Small intestine (tissue), 7 donors: ENCODE measurements at regions not wholly inside any gene's neighbourhood (a gene's known extent, or its start where the extent isn't known, plus 50 kb on each side); places are given as distances from the start of the nearest gene placed in this dataset.

Experiments
- DNase-seq, 2 donors: peaks; one replicate each; pipeline versions ENCODE4 v3.0.0 to v3.0.0-alpha.2; 2013
- FAIRE-seq: peaks from 2 replicates; lab custom pipeline; 2012; peaks lifted over from hg19 to GRCh38; lab: Jason Lieb, UNC
- H3K27ac ChIP-seq, 3 donors: one replicate each; pipeline ENCODE4 v1.5.1; 2013; ENCODE audit warnings: low read length in 2 of 3, mild to moderate bottlenecking in 2 of 3, control low read depth in 1 of 3, inconsistent platforms in 1 of 3, low read depth in 1 of 3, moderate library complexity in 1 of 3
- H3K27me3 ChIP-seq, 3 donors: one replicate each; pipeline ENCODE4 v1.6.1; 2013; ENCODE audit warnings: low read length in 3 of 3, inconsistent platforms in 1 of 3; ENCODE audit not compliant: control insufficient read depth in 3 of 3, insufficient read depth in 3 of 3
- H3K36me3 ChIP-seq, 3 donors: one replicate each; pipeline ENCODE4 v1.6.1; 2013; ENCODE audit warnings: low read length in 3 of 3, inconsistent platforms in 1 of 3, low read depth in 1 of 3, mild to moderate bottlenecking in 1 of 3, moderate library complexity in 1 of 3; ENCODE audit not compliant: control insufficient read depth in 3 of 3, insufficient read depth in 2 of 3
- H3K4me1 ChIP-seq, 3 donors: one replicate each; pipeline ENCODE4 v1.6.1; 2013; ENCODE audit warnings: low read length in 2 of 3, inconsistent platforms in 1 of 3, low read depth in 1 of 3, mild to moderate bottlenecking in 1 of 3, moderate library complexity in 1 of 3; ENCODE audit not compliant: control insufficient read depth in 3 of 3, insufficient read depth in 2 of 3
- H3K4me3 ChIP-seq, 3 donors: one replicate each; pipeline ENCODE4 v1.5.1; 2013; ENCODE audit warnings: low read length in 3 of 3, control low read depth in 1 of 3, inconsistent platforms in 1 of 3, low read depth in 1 of 3, mild to moderate bottlenecking in 1 of 3, moderate library complexity in 1 of 3
- H3K9me3 ChIP-seq, 2 donors: one replicate each; pipeline ENCODE4 v1.6.1; 2013; ENCODE audit warnings: low read depth in 1 of 2, low read length in 1 of 2; ENCODE audit not compliant: control insufficient read depth in 2 of 2, insufficient read depth in 1 of 2
- WGBS, 3 donors: extraction: QIAGEN DNeasy Blood & Tissue Kit; methylation state at CpG; one replicate each; pipeline ENCODE4 v1.1.7; 2013; 5-methylcytosine and 5-hydroxymethylcytosine counted together
- donor health status: healthy with polysubstance abuse.
- donor health status: control.
- donor health status: control.
- donor health status: Bipolar disorder and iron deficiency.
- donor health status: healthy.

DNA sequence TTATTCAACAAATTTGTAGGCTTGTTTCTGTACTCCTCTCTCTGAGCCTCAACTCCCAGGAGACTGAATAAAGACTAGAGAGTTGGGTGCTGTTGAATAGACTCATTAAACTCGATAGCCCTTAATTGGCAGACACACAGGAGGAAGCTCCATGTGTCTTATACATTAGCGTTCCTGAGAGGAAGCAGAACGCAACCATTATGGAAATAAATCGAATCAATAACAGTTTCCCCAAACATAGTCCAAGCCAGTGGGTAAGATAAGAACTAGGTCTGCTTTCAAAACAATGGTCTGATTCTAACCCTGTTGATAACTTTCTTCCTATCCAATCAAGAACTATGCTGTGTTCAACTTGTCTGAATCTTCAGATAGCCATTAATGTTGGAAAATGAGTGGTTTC is 118.1 kb upstream of the FNDC3A start:
- 79 to 94% (median 89%) methylated on average over 4 of the region's 4 CpGs for WGBS, 3 donors
- H3K4me3 ChIP-seq = no peak overlapping the region

DNA sequence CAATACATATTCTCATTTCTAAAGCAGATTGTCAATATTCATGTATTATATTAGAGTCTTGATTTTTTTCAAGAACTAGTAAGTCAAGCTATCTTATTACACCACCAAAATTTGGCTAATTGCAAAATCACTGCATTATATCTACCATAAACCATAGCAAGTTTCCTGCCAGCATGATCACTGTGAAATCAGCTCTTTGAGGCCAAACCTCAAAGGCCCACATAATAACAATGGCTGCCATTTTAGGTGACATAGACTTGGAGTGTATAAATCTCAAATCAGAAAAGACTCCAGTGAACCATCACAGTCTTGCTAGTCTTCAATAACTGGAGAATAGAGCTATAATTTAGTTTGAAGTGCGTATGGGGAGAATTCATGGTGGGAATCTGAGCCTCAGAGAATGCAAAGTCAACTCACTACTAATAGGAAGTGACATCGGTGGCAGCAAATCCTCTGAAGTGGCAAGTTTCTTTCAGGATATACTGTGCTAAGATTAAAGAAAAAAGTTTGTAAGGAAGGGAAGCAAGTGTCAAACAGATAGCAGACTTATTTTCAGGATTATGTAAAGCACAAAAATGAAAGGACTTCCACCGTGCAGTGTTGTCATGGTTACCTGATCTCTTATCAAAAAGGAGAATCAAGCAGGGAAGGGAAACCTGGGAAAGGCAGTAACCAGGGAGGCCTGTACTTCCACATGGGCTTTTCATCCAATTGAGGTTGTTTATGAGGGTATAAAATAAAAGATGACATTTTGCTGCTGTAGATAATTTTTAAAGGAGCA is 117.4 kb upstream of the FNDC3A start:
- Histone ChIP-seq H3K4me1 (peaks cover 0 to 22% (median 0%) of the 10 kb centered on the region in 3 donors), H3K9me3 (no peaks in the 10 kb centered on the region), H3K4me3 (no peak overlapping the region), H3K27ac (peak overlapping the region in 1 of 3 donors; percentile 85), H3K36me3 (no peaks in the 10 kb centered on the region), H3K27me3 (no peaks in the 10 kb centered on the region)
- peak in 1 of 2 donors; percentile 41 for DNase-seq
- WGBS, 3 donors = 48 to 61% (median 61%) methylated on average over 3 of the region's 3 CpGs
- FAIRE-seq = no peak

More for the DNA sequence above, 118.1 kb upstream of the FNDC3A start:
- H3K27ac ChIP-seq = no peak overlapping the region
- H3K27me3 ChIP-seq = no peaks in the 10 kb centered on the region
- no peak for DNase-seq
- H3K9me3 ChIP-seq = no peaks in the 10 kb centered on the region
- no peaks in the 10 kb centered on the region for H3K36me3 ChIP-seq
- no peak for FAIRE-seq
- H3K4me1 ChIP-seq = peaks cover 0 to 22% (median 0%) of the 10 kb centered on the region in 3 donors

DNA sequence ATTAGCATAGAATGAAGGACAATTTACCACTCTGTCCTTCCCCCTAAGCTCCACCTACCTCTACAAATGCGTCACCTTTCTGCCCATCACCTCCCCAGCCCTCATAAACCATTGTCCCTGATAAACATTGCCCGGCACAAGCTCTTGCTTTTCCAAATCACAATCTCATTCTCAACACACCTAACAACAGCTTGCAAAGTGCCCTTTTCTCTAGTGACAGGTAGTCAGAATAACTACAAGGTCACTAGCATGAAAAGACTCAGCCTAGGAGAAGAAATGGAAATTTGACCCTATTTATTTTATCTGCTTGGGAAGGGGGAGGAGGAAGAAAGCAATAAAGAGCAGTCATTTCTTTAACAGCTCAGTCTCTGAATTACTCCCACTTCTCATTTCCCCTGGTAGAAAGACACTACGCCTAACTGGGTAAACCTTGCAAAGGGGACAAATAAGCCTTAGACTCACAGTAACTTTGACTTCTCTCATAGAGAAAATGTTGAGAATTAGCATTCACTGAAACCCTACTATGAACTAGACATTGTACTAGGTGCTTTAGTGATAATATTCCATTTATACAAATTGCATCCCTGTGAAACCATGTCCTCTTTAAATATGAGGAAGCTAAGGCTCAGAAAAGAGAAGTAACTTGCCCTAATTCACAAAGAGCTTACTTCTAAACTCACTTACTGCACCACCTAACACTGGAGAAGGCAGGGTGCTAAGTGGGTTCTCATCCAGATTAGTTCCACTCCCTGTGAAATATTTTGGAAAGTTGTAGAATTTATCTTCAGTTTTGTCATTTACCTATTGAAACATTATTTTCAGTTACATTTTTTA is 116.2 kb upstream of the FNDC3A start:
- H3K27ac ChIP-seq = peak overlapping the region in 1 of 3 donors; percentile 85

DNA sequence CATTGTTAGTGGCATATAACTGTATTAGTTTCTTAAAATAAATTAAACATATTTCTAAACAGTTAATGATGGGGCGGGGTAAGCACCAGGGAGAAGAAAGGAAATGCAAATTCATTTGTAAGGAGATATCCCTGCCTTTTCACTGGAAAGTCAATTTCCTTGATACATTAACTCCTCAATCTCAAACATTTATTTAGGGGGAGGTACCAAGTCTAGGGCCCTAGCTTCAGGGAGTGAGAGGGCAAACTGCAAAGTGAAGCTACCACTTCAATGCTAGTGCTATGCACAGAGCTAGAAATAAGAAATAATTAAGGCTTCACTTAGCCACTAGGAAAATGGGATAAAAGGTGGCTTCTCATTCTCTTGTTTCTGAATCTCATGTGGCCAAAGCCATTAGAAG is 115.3 kb upstream of the FNDC3A start:
- Histone ChIP-seq H3K9me3 (no peaks in the 10 kb centered on the region), H3K27me3 (no peaks in the 10 kb centered on the region), H3K4me1 (peaks cover 0 to 22% (median 0%) of the 10 kb centered on the region in 3 donors), H3K36me3 (no peaks in the 10 kb centered on the region), H3K27ac (peak overlapping the region in 1 of 3 donors; percentile 85), H3K4me3 (no peak overlapping the region)
- DNase-seq (peak in 1 of 2 donors; percentile 40), FAIRE-seq (no peak)
- WGBS, 3 donors = 85 to 97% (median 92%) methylated on average over 1 of the region's 1 CpG

More for the DNA sequence above, 116.2 kb upstream of the FNDC3A start:
- H3K27me3 ChIP-seq = no peaks in the 10 kb centered on the region
- DNase-seq (peak; percentile 49 to 85), FAIRE-seq (no peak)
- no peaks in the 10 kb centered on the region for H3K9me3 ChIP-seq
- 19 to 31% (median 26%) methylated on average over 3 of the region's 3 CpGs for WGBS, 3 donors
- no peaks in the 10 kb centered on the region for H3K36me3 ChIP-seq
- peak overlapping the region in 1 of 3 donors; percentile 20 for H3K4me3 ChIP-seq
- H3K4me1 ChIP-seq = peaks cover 0 to 22% (median 0%) of the 10 kb centered on the region in 3 donors

DNA sequence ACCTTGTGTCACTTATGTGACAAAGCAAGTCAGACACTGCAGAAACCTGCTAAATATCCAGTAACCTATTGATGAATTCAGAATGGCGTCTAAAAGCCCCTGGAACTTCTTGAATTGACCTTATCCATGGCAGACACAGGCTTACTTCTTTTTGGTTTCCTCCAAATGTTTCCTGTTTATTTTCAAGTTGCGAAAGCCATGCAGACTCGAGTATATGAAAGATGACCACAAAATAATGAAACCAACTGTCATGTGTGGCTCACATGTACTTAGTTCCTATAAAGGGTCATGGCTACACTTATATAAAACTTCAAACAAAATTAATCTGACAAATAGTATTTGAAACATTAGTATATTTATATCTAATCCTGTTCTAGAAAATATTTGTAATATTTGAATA is 113.1 kb upstream of the FNDC3A start:
- H3K4me1 ChIP-seq = peaks cover 0 to 26% (median 0%) of the 10 kb centered on the region in 3 donors
- H3K36me3 ChIP-seq = no peaks in the 10 kb centered on the region
- FAIRE-seq (no peak), DNase-seq (no peak)
- no peaks in the 10 kb centered on the region for H3K9me3 ChIP-seq
- no peak overlapping the region for H3K27ac ChIP-seq
- H3K4me3 ChIP-seq = no peak overlapping the region
- no peaks in the 10 kb centered on the region for H3K27me3 ChIP-seq
- 56 to 79% (median 67%) methylated on average over 3 of the region's 3 CpGs for WGBS, 3 donors

DNA sequence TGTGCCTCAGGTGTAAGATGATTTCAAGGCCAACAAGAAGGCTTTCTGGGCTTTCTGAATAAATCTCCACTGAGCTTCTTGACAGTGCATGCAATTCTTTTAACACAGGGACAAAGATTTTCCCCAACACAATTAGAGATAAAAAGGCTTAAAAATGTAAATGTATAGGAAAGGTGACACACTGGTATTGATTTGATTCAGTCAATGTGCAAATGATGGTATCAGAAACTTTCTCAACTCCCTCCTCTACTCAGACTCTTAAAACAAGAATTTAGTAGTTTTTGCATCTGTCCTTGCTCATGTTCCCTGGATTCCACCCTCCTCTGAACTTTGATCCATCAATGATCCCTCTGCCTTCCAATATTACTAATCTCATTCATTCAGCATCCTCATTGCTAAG is 111.6 kb upstream of the FNDC3A start:
- no peaks in the 10 kb centered on the region for H3K9me3 ChIP-seq
- DNase-seq = no peak
- no peaks in the 10 kb centered on the region for H3K27me3 ChIP-seq
- no peak overlapping the region for H3K27ac ChIP-seq
- no peaks in the 10 kb centered on the region for H3K36me3 ChIP-seq
- H3K4me1 ChIP-seq = peaks cover 0 to 20% (median 0%) of the 10 kb centered on the region in 3 donors
- no peak overlapping the region for H3K4me3 ChIP-seq
- FAIRE-seq = no peak

DNA sequence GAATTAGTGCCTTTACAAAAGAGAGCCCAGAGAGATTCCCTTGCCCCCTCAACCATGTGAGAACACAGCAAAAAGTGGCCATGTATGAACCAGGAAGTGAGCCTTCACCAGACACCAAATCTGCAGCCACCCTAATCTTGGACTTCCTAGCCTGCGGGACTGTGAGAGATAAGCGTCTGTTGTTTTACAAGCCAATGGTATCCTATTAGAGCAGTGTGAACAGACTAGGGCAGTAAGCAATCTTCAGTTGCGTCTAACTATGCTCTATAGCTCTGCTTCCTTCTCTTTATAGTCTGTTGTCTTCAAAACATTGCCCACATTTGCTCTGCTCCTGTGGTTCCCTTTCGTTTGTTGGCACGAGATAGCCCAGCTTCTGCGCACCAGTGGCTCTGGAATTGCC is 109.5 kb upstream of the FNDC3A start:
- WGBS, 3 donors = 47 to 58% (median 56%) methylated on average over 6 of the region's 6 CpGs
- Histone ChIP-seq H3K4me1 (peaks cover 0 to 4% (median 0%) of the 10 kb centered on the region in 3 donors), H3K9me3 (no peaks in the 10 kb centered on the region), H3K4me3 (no peak overlapping the region), H3K36me3 (no peaks in the 10 kb centered on the region), H3K27me3 (peaks cover 0 to 2% (median 0%) of the 10 kb centered on the region in 3 donors), H3K27ac (no peak overlapping the region)
- DNase-seq = peak; percentile 10 to 27
- no peak for FAIRE-seq

DNA sequence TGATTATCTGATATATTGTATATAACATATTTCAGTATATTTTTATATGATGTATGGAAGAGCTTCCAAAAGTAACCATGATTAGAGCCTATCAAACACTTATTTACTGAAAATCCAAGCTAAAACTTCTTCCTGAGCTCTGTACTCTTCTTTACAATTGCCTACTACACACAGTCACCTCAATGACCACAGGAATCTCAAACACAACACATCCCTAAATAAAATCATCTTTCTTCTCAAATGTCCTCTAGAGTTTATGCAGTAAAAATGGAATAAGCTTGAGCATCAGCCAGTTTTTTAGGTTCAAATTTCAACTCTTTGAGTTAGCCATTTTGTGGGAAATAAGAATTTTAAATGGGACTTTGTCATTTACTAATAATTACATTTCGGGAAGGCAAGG is 102.6 kb upstream of the FNDC3A start:
- Histone ChIP-seq H3K4me3 (no peak overlapping the region), H3K4me1 (peaks cover 0 to 12% (median 0%) of the 10 kb centered on the region in 3 donors), H3K9me3 (no peaks in the 10 kb centered on the region), H3K36me3 (no peaks in the 10 kb centered on the region), H3K27me3 (peaks cover 0 to 2% (median 2%) of the 10 kb centered on the region in 3 donors), H3K27ac (no peak overlapping the region)
- DNase-seq = no peak
- no peak for FAIRE-seq
- WGBS, 3 donors = 89 to 94% (median 92%) methylated on average over 1 of the region's 1 CpG
